CD4-positive, alpha-beta T cell treated with Interleukin-10 for 1 hour (primary cell): ENCODE measurements at regions not wholly inside any gene's neighbourhood (a gene's known extent, or its start where the extent isn't known, plus 50 kb on each side); places are given as distances from the start of the nearest gene placed in this dataset.

Source experiments
- DNase-seq: peaks from one replicate; pipeline ENCODE4 v3.0.0-alpha.2; 2020

GRCh38 chrY:21295206-21295605 is 215.9 kb upstream of the RBMY1B start:
- DNase-seq = no peak

DNA sequence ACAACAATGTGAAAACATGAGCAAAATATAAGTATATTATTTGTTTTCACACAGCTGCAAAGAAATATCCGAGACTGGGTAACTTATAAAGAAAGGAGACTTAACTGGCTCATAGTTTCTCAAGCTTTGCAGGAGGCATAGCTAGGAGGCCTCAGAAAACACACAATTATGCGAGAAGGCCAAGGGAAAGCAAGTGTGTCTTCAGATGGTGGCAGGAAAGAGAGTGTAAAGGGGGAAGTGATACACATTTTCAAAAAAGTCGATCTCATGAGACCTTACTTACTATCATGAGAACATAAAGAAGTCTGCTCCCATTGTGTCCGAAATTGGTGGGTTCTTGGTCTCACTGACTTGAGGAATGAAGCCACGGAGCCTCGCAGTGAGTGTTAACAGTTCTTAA is 208.9 kb upstream of the RBMY1B start:
- DNase-seq = no peak

- DNase-seq = no peak
These were observed 195.8 kb upstream of the RBMY1B start for GRCh38 chrY:21315366-21315765.
